Thoracic aorta (tissue), 2 donors: ENCODE measurements at regions not wholly inside any gene's neighbourhood (a gene's known extent, or its start where the extent isn't known, plus 50 kb on each side); places are given as distances from the start of the nearest gene placed in this dataset.

ENCODE experiments used
- ATAC-seq: fragments of 150-250 bp; one replicate; pipeline ENCODE4 v1.8.0; 2017; ENCODE audit warnings: low read depth; ENCODE audit not compliant: insufficient number of reproducible peaks, low FRiP score
- DNase-seq: peaks from one replicate; pipeline ENCODE4 v3.0.0-alpha.2; 2020; ENCODE audit warnings: low spot score
- H3K27ac ChIP-seq, 2 donors: fragments of 200-600 bp; sonication (generic); 1 replicate in 1 of 2; 2 replicates in 1 of 2; pipeline ENCODE4 v1.5.1; 2016; ENCODE audit warnings: mild to moderate bottlenecking in 2 of 2, moderate library complexity in 2 of 2
- H3K27me3 ChIP-seq: fragments of 200-600 bp; sonication (generic); replicated peaks from 2 replicates; pipeline ENCODE4 v1.6.0; 2016; ENCODE audit warnings: mild to moderate bottlenecking; ENCODE audit not compliant: insufficient read depth
- H3K36me3 ChIP-seq: fragments of 200-600 bp; sonication (generic); one replicate; pipeline ENCODE4 v1.5.1; 2016
- H3K4me1 ChIP-seq, 2 donors: fragments of 200-600 bp; sonication (generic); 1 replicate in 1 of 2; 2 replicates in 1 of 2; pipeline versions ENCODE4 v1.5.1 to v1.6.0; 2016; ENCODE audit warnings: low read depth in 2 of 2, mild to moderate bottlenecking in 1 of 2; ENCODE audit not compliant: control insufficient read depth in 1 of 2
- H3K4me3 ChIP-seq: fragments of 200-600 bp; sonication (generic); 2 replicates; pipeline ENCODE4 v1.5.1; 2016; ENCODE audit warnings: mild to moderate bottlenecking
- H3K9me3 ChIP-seq: fragments of 200-600 bp; sonication (generic); 2 replicates; pipeline ENCODE4 v1.5.1; 2016
- TF ChIP-seq, protein P1 (sequence below): fragments of 200-600 bp; sonication (generic); IDR thresholded peaks from one replicate; pipeline ENCODE4 v1.5.1; 2019; ENCODE audit warnings: antibody characterized with exemption

DNA sequence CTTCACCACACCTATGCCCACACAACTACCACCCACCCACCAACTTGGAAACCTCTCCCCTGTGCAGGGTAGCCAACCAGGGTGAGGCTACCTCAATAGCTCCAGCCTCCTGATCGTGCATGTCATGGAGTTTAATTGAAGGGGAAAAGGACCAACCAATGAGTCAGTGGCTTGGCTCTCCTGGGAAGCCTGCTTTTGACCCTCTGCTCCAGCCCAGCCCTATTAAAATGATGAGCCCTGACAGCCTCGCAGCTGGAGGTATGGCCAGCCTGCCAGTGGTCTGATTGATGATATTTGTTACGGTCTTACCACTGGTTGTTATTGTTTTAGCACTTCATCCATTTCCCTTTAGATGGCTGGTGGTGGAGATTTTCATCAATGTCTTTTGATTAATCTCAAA, 280.4 kb downstream of the SH3GL2 start:
- TF ChIP-seq, protein P1, sequence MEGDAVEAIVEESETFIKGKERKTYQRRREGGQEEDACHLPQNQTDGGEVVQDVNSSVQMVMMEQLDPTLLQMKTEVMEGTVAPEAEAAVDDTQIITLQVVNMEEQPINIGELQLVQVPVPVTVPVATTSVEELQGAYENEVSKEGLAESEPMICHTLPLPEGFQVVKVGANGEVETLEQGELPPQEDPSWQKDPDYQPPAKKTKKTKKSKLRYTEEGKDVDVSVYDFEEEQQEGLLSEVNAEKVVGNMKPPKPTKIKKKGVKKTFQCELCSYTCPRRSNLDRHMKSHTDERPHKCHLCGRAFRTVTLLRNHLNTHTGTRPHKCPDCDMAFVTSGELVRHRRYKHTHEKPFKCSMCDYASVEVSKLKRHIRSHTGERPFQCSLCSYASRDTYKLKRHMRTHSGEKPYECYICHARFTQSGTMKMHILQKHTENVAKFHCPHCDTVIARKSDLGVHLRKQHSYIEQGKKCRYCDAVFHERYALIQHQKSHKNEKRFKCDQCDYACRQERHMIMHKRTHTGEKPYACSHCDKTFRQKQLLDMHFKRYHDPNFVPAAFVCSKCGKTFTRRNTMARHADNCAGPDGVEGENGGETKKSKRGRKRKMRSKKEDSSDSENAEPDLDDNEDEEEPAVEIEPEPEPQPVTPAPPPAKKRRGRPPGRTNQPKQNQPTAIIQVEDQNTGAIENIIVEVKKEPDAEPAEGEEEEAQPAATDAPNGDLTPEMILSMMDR, result no peak
- ATAC-seq (no peak), DNase-seq (no peak)
- Histone ChIP-seq H3K9me3 (no peaks in the 10 kb centered on the region), H3K36me3 (no peaks in the 10 kb centered on the region), H3K4me3 (no peak overlapping the region), H3K27ac (no peak overlapping the region), H3K4me1 (no peaks in the 10 kb centered on the region), H3K27me3 (no peaks in the 10 kb centered on the region)

DNA sequence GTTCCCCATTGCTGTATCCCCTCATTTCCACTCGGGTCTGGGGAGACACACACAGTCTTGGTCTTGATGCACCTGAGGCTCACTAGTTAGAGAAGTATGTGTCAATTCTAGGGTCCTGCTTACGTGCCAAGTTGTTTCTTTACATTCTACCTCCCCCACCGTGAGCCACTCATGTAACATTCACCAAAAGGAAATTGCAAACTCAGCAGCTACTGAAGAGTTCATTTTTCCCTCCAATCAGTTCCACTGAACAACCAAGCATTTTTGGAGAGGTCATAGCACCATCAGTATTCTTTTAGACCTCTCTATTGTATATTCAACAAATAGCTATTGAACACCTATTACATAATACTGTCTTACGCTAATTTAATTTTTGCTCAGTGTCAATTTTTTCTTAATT, 281.1 kb downstream of the SH3GL2 start:
- Histone ChIP-seq H3K4me3 (no peak overlapping the region), H3K27ac (no peak overlapping the region), H3K4me1 (no peaks in the 10 kb centered on the region), H3K36me3 (no peaks in the 10 kb centered on the region), H3K9me3 (no peaks in the 10 kb centered on the region), H3K27me3 (no peaks in the 10 kb centered on the region)
- TF ChIP-seq, protein P1, result no peak
- DNase-seq (no peak), ATAC-seq (no peak)

DNA sequence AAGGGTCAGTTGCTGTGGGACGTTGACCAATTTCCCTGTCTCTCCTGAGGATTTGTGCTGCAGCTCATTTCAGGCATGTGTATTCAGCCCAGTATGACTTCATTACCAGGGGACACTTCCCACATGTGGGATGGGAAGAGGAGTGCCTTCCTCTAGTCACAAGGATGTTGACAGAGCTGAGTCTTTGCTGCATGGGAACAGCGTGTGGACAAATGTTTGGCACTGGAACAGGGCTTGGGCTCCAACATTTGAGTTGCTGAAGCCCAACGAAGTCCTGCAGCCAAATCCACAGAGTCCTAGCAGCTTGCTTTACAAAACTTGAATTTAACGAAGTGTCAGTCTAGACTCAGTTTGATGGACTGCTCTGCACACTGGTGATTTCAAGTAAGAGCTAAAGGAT, 283.2 kb downstream of the SH3GL2 start:
- no peaks in the 10 kb centered on the region for H3K36me3 ChIP-seq
- ATAC-seq (no peak), DNase-seq (no peak)
- H3K4me1 ChIP-seq, result no peaks in the 10 kb centered on the region
- no peaks in the 10 kb centered on the region for H3K9me3 ChIP-seq
- no peaks in the 10 kb centered on the region for H3K27me3 ChIP-seq
- no peak overlapping the region for H3K4me3 ChIP-seq
- no peak overlapping the region for H3K27ac ChIP-seq
- TF ChIP-seq, protein P1, result no peak

DNA sequence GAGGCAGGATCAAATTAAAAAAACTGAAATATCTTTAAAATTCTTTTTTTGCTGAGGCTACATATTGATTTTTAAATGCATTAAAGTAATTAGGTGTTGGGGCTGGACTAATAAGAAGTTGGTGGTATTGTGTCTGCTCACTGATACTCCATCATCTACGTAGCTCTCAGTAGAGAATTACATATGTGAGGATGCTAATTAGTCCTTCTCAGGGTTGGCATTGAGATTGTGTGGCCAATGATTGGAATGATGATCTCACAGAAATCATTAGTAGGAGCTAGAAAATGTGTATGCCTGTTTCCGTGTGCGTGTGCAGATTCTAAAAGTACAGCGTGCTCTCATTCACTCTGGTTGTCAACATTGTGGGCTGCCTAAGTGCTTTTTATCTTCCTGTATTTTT, 283.8 kb downstream of the SH3GL2 start:
- TF ChIP-seq, protein P1, result no peak
- no peak for ATAC-seq

DNA sequence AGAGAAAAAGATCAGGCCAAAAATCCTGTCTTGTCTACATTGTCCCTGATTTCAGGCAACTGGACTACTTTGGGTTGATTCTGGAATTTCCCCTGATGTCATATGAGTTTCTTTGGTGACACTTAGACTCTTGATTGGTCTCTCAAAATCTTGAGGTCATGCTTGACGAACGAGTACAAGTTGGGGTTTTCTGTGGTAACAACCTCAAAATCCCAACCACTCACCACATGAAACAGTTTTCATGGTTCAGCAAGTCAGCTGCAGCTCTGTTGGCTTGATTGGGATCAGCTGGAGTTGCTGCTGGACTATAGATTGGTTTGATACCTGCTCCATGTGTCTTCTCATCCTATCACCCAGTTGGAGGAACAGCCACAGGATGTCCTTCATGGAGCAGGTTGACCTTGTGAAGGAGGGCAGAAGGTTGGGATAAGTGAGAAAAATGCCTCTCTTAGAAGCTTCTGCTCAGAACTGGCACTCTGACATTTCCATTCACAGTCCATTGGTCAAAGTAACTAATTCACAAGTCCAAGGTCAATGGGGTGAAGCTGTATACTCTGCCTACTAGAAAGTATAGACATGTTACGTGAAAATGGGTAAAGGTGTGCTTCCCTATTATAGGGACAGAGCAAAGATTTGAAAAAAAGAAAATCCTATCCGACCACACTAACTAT, 284.5 kb downstream of the SH3GL2 start:
- H3K36me3 ChIP-seq, result no peaks in the 10 kb centered on the region
- TF ChIP-seq, protein P1, result no peak
- no peak for ATAC-seq
- H3K27ac ChIP-seq, result no peak overlapping the region
- no peaks in the 10 kb centered on the region for H3K9me3 ChIP-seq
- H3K4me1 ChIP-seq, result no peaks in the 10 kb centered on the region
- no peak for DNase-seq
- H3K27me3 ChIP-seq, result no peaks in the 10 kb centered on the region
- no peak overlapping the region for H3K4me3 ChIP-seq

More for the DNA sequence above, 283.8 kb downstream of the SH3GL2 start:
- no peak for DNase-seq
- H3K27ac ChIP-seq, result no peak overlapping the region
- H3K4me3 ChIP-seq, result no peak overlapping the region
- H3K36me3 ChIP-seq, result no peaks in the 10 kb centered on the region
- H3K9me3 ChIP-seq, result no peaks in the 10 kb centered on the region
- no peaks in the 10 kb centered on the region for H3K27me3 ChIP-seq
- no peaks in the 10 kb centered on the region for H3K4me1 ChIP-seq
